Loucy (cell line): ENCODE measurements at regions not wholly inside any gene's neighbourhood (a gene's known extent, or its start where the extent isn't known, plus 50 kb on each side); places are given as distances from the start of the nearest gene placed in this dataset.

ENCODE experiments used
- H2AFZ ChIP-seq: fragments of 200-600 bp; sonication (generic); 2 replicates; pipeline ENCODE4 v1.6.0; 2016; ENCODE audit warnings: antibody characterized with exemption, mild to moderate bottlenecking, low read length, moderate library complexity
- H3F3A ChIP-seq: fragments of 200-600 bp; 2 replicates; pipeline ENCODE4 v1.6.0; 2016; ENCODE audit warnings: antibody characterized with exemption, low read depth, mild to moderate bottlenecking
- H3K27me3 ChIP-seq: fragments of 200-600 bp; sonication (generic); 2 replicates; pipeline ENCODE4 v1.6.1; 2014; ENCODE audit warnings: low read length, mild to moderate bottlenecking; ENCODE audit not compliant: insufficient read depth, poor library complexity, severe bottlenecking
- H3K36me3 ChIP-seq: fragments of 200-600 bp; sonication (generic); 2 replicates; pipeline ENCODE4 v1.6.1; 2016; ENCODE audit warnings: low read length; ENCODE audit not compliant: insufficient read depth
- H3K4me1 ChIP-seq: fragments of 200-600 bp; sonication (generic); 2 replicates; pipeline ENCODE4 v1.5.1; 2014; ENCODE audit warnings: low read length, mild to moderate bottlenecking; ENCODE audit not compliant: insufficient read depth, poor library complexity, severe bottlenecking
- H3K4me2 ChIP-seq: fragments of 200-600 bp; sonication (generic); 2 replicates; pipeline ENCODE4 v1.6.0; 2014; ENCODE audit warnings: antibody characterized with exemption, low read length, low read depth, mild to moderate bottlenecking; ENCODE audit not compliant: poor library complexity, severe bottlenecking
- H3K4me3 ChIP-seq: fragments of 200-600 bp; sonication (generic); 2 replicates; pipeline ENCODE4 v1.5.1; 2014; ENCODE audit warnings: low read length, mild to moderate bottlenecking, mixed read lengths; ENCODE audit not compliant: poor library complexity, severe bottlenecking
- H3K79me2 ChIP-seq: fragments of 200-600 bp; sonication (generic); 2 replicates; pipeline ENCODE4 v1.6.1; 2014; ENCODE audit warnings: low read length; ENCODE audit not compliant: insufficient read depth
- H3K9ac ChIP-seq: fragments of 200-600 bp; sonication (generic); 2 replicates; pipeline ENCODE4 v1.6.0; 2014; ENCODE audit warnings: mild to moderate bottlenecking, low read depth, low read length, moderate library complexity; ENCODE audit not compliant: poor library complexity, severe bottlenecking
- H3K9me2 ChIP-seq: fragments of 200-600 bp; sonication (generic); replicated peaks from 2 replicates; pipeline ENCODE4 v1.6.1; 2016; ENCODE audit warnings: low read depth, low read length, mixed read lengths
- H3K9me3 ChIP-seq: fragments of 200-600 bp; sonication (generic); 2 replicates; pipeline ENCODE4 v1.6.1; 2014; ENCODE audit warnings: mild to moderate bottlenecking, antibody characterized with exemption, low read length, low read depth; ENCODE audit not compliant: insufficient read depth
- H4K20me1 ChIP-seq: fragments of 200-600 bp; sonication (generic); 2 replicates; pipeline ENCODE4 v1.6.0; 2014; ENCODE audit warnings: antibody characterized with exemption, low read length, mild to moderate bottlenecking; ENCODE audit not compliant: insufficient read depth, poor library complexity, severe bottlenecking
- EZH2phosphoT487 ChIP-seq: fragments of 200-600 bp; IDR thresholded peaks from 2 replicates; pipeline ENCODE4 v1.6.1; 2018; ENCODE audit warnings: antibody characterized with exemption, mild to moderate bottlenecking, moderate library complexity, borderline replicate concordance
- TF ChIP-seq, protein P1 (sequence below): fragments of 200-600 bp; sonication (generic); conservative IDR thresholded peaks from 2 replicates; pipeline ENCODE4 v1.5.1; 2014; ENCODE audit warnings: mild to moderate bottlenecking, antibody characterized with exemption, low read length

GRCh38 chr17:77907497-77908461 lies 50.7 kb upstream of the TNRC6C start:
- Histone ChIP-seq H3K9me2 (no peaks in the 10 kb centered on the region), H3K9me3 (no peaks in the 10 kb centered on the region), H4K20me1 (no peaks in the 10 kb centered on the region), H3K4me3 (no peak overlapping the region), H3K4me1 (no peaks in the 10 kb centered on the region), H3K9ac (no peak overlapping the region), H3K79me2 (no peaks in the 10 kb centered on the region), H2AFZ (no peak overlapping the region), H3K36me3 (no peaks in the 10 kb centered on the region), H3K27me3 (no peaks in the 10 kb centered on the region), H3K4me2 (no peak overlapping the region), H3F3A (no peaks in the 10 kb centered on the region)
- no peak for TF ChIP-seq EZH2phosphoT487

- Histone ChIP-seq H3K27me3 (no peaks in the 10 kb centered on the region), H3K4me1 (no peaks in the 10 kb centered on the region), H3K9me3 (no peaks in the 10 kb centered on the region), H3K9me2 (no peaks in the 10 kb centered on the region), H3K36me3 (no peaks in the 10 kb centered on the region), H2AFZ (no peak overlapping the region), H3K9ac (no peak overlapping the region), H3K79me2 (no peaks in the 10 kb centered on the region), H4K20me1 (no peaks in the 10 kb centered on the region), H3K4me2 (no peak overlapping the region), H3K4me3 (no peak overlapping the region), H3F3A (no peaks in the 10 kb centered on the region)
- no peak for TF ChIP-seq EZH2phosphoT487
- TF ChIP-seq, protein P1, sequence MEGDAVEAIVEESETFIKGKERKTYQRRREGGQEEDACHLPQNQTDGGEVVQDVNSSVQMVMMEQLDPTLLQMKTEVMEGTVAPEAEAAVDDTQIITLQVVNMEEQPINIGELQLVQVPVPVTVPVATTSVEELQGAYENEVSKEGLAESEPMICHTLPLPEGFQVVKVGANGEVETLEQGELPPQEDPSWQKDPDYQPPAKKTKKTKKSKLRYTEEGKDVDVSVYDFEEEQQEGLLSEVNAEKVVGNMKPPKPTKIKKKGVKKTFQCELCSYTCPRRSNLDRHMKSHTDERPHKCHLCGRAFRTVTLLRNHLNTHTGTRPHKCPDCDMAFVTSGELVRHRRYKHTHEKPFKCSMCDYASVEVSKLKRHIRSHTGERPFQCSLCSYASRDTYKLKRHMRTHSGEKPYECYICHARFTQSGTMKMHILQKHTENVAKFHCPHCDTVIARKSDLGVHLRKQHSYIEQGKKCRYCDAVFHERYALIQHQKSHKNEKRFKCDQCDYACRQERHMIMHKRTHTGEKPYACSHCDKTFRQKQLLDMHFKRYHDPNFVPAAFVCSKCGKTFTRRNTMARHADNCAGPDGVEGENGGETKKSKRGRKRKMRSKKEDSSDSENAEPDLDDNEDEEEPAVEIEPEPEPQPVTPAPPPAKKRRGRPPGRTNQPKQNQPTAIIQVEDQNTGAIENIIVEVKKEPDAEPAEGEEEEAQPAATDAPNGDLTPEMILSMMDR = no peak
Measured at GRCh38 chr17:77908501-77908900, 50.0 kb upstream of the TNRC6C start.
